Parathyroid adenoma (tissue), 2 donors: ENCODE measurements at regions not wholly inside any gene's neighbourhood (a gene's known extent, or its start where the extent isn't known, plus 50 kb on each side); places are given as distances from the start of the nearest gene placed in this dataset.
"Not testable (repeated sequence)": the region's sequence is repeated elsewhere in the genome, so short reads cannot be mapped to it uniquely, and the experiment has no call there.

ENCODE experiments used
- H2AFZ ChIP-seq: fragments of 300-600 bp; sonication (generic); one replicate; pipeline ENCODE4 v1.7.0; 2017; ENCODE audit warnings: antibody characterized with exemption, mild to moderate bottlenecking
- H3K27ac ChIP-seq: fragments of 300-600 bp; sonication (generic); one replicate; pipeline ENCODE4 v1.7.0; 2017
- H3K27me3 ChIP-seq: fragments of 300-600 bp; sonication (generic); one replicate; pipeline ENCODE4 v1.7.0; 2017; ENCODE audit warnings: low read length; ENCODE audit not compliant: control insufficient read depth, insufficient read depth
- H3K36me3 ChIP-seq: fragments of 300-600 bp; sonication (generic); one replicate; pipeline ENCODE4 v1.7.0; 2017; ENCODE audit warnings: low read length; ENCODE audit not compliant: control insufficient read depth, insufficient read depth
- H3K4me1 ChIP-seq: fragments of 300-600 bp; sonication (generic); one replicate; pipeline ENCODE4 v1.7.0; 2017; ENCODE audit warnings: control low read depth
- H3K4me2 ChIP-seq: fragments of 300-600 bp; sonication (generic); one replicate; pipeline ENCODE4 v1.7.0; 2017; ENCODE audit warnings: low read length
- H3K4me3 ChIP-seq: fragments of 300-600 bp; sonication (generic); one replicate; pipeline ENCODE4 v1.7.0; 2017; ENCODE audit warnings: low read depth, low read length
- H3K79me2 ChIP-seq: fragments of 300-600 bp; sonication (generic); one replicate; pipeline ENCODE4 v1.7.0; 2017; ENCODE audit warnings: control low read depth
- H3K9ac ChIP-seq: fragments of 300-600 bp; sonication (generic); one replicate; pipeline ENCODE4 v1.7.0; 2017; ENCODE audit warnings: mild to moderate bottlenecking
- H3K9me3 ChIP-seq: fragments of 300-600 bp; sonication (generic); one replicate; pipeline ENCODE4 v1.7.0; 2017; ENCODE audit warnings: low read length; ENCODE audit not compliant: control insufficient read depth
- CTCF ChIP-seq: fragments of 300-600 bp; sonication (generic); IDR thresholded peaks from one replicate; pipeline ENCODE4 v1.7.0; 2017; ENCODE audit warnings: antibody characterized with exemption, mild to moderate bottlenecking
- donor health status: primary hyperparathyroidism.

- no peaks in the 10 kb centered on the region for H3K79me2 ChIP-seq
- no peaks in the 10 kb centered on the region for H3K36me3 ChIP-seq
- no peak overlapping the region for H3K27ac ChIP-seq
- no peak overlapping the region for H3K4me3 ChIP-seq
- no peak for TF ChIP-seq CTCF
- no peak overlapping the region for H3K4me2 ChIP-seq
- H3K9ac ChIP-seq: no peak overlapping the region
- no peaks in the 10 kb centered on the region for H3K4me1 ChIP-seq
- no peak overlapping the region for H2AFZ ChIP-seq
- H3K27me3 ChIP-seq: no peaks in the 10 kb centered on the region
- no peaks in the 10 kb centered on the region for H3K9me3 ChIP-seq
These were observed 694.9 kb downstream of the NTRK3 start for GRCh38 chr15:87561641-87562040.

GRCh38 chr15:87557881-87558280 lies 698.7 kb downstream of the NTRK3 start:
- Histone ChIP-seq H3K9me3 (no peaks in the 10 kb centered on the region), H3K4me3 (no peak overlapping the region), H3K27ac (no peak overlapping the region), H3K4me1 (no peaks in the 10 kb centered on the region), H3K27me3 (no peaks in the 10 kb centered on the region), H3K36me3 (no peaks in the 10 kb centered on the region), H3K79me2 (no peaks in the 10 kb centered on the region), H3K9ac (no peak overlapping the region), H2AFZ (no peak overlapping the region), H3K4me2 (no peak overlapping the region)
- no peak for TF ChIP-seq CTCF

GRCh38 chr15:87556886-87557285 lies 699.7 kb downstream of the NTRK3 start:
- H3K9me3 ChIP-seq: no peaks in the 10 kb centered on the region
- no peak overlapping the region for H3K9ac ChIP-seq
- no peak for TF ChIP-seq CTCF
- H3K27ac ChIP-seq: no peak overlapping the region
- H3K4me1 ChIP-seq: no peaks in the 10 kb centered on the region
- no peak overlapping the region for H2AFZ ChIP-seq
- H3K36me3 ChIP-seq: no peaks in the 10 kb centered on the region
- H3K79me2 ChIP-seq: no peaks in the 10 kb centered on the region
- no peak overlapping the region for H3K4me3 ChIP-seq
- H3K4me2 ChIP-seq: no peak overlapping the region
- H3K27me3 ChIP-seq: no peaks in the 10 kb centered on the region

- Histone ChIP-seq H3K9ac (no peak overlapping the region), H3K4me3 (no peak overlapping the region), H3K36me3 (no peaks in the 10 kb centered on the region), H3K27me3 (no peaks in the 10 kb centered on the region), H3K4me2 (no peak overlapping the region), H3K27ac (no peak overlapping the region), H2AFZ (no peak overlapping the region), H3K4me1 (no peaks in the 10 kb centered on the region), H3K9me3 (no peaks in the 10 kb centered on the region), H3K79me2 (no peaks in the 10 kb centered on the region)
- TF ChIP-seq CTCF: no peak
These were observed 706.7 kb downstream of the NTRK3 start for GRCh38 chr15:87549860-87550259.

GRCh38 chr15:87549296-87549695 lies 707.2 kb downstream of the NTRK3 start:
- Histone ChIP-seq H2AFZ (no peak overlapping the region), H3K9ac (no peak overlapping the region), H3K27me3 (no peaks in the 10 kb centered on the region), H3K4me1 (no peaks in the 10 kb centered on the region), H3K4me2 (no peak overlapping the region), H3K4me3 (no peak overlapping the region), H3K27ac (no peak overlapping the region), H3K79me2 (no peaks in the 10 kb centered on the region), H3K9me3 (no peaks in the 10 kb centered on the region), H3K36me3 (no peaks in the 10 kb centered on the region)
- TF ChIP-seq CTCF: no peak

GRCh38 chr15:87548590-87548989 lies 707.9 kb downstream of the NTRK3 start:
- not testable (repeated sequence) for H3K27ac ChIP-seq, H3K4me2 ChIP-seq, H3K9ac ChIP-seq, H3K9me3 ChIP-seq, H2AFZ ChIP-seq, H3K79me2 ChIP-seq, H3K36me3 ChIP-seq, H3K27me3 ChIP-seq, H3K4me3 ChIP-seq, H3K4me1 ChIP-seq
